Loucy (cell line): ENCODE measurements at regions not wholly inside any gene's neighbourhood (a gene's known extent, or its start where the extent isn't known, plus 50 kb on each side); places are given as distances from the start of the nearest gene placed in this dataset.

ENCODE experiments used
- H2AFZ ChIP-seq: fragments of 200-600 bp; sonication (generic); 2 replicates; pipeline ENCODE4 v1.6.0; 2016; ENCODE audit warnings: antibody characterized with exemption, mild to moderate bottlenecking, low read length, moderate library complexity
- H3F3A ChIP-seq: fragments of 200-600 bp; 2 replicates; pipeline ENCODE4 v1.6.0; 2016; ENCODE audit warnings: antibody characterized with exemption, low read depth, mild to moderate bottlenecking
- H3K27me3 ChIP-seq: fragments of 200-600 bp; sonication (generic); 2 replicates; pipeline ENCODE4 v1.6.1; 2014; ENCODE audit warnings: low read length, mild to moderate bottlenecking; ENCODE audit not compliant: insufficient read depth, poor library complexity, severe bottlenecking
- H3K36me3 ChIP-seq: fragments of 200-600 bp; sonication (generic); 2 replicates; pipeline ENCODE4 v1.6.1; 2016; ENCODE audit warnings: low read length; ENCODE audit not compliant: insufficient read depth
- H3K4me1 ChIP-seq: fragments of 200-600 bp; sonication (generic); 2 replicates; pipeline ENCODE4 v1.5.1; 2014; ENCODE audit warnings: low read length, mild to moderate bottlenecking; ENCODE audit not compliant: insufficient read depth, poor library complexity, severe bottlenecking
- H3K4me2 ChIP-seq: fragments of 200-600 bp; sonication (generic); 2 replicates; pipeline ENCODE4 v1.6.0; 2014; ENCODE audit warnings: antibody characterized with exemption, low read length, low read depth, mild to moderate bottlenecking; ENCODE audit not compliant: poor library complexity, severe bottlenecking
- H3K4me3 ChIP-seq: fragments of 200-600 bp; sonication (generic); 2 replicates; pipeline ENCODE4 v1.5.1; 2014; ENCODE audit warnings: low read length, mild to moderate bottlenecking, mixed read lengths; ENCODE audit not compliant: poor library complexity, severe bottlenecking
- H3K79me2 ChIP-seq: fragments of 200-600 bp; sonication (generic); 2 replicates; pipeline ENCODE4 v1.6.1; 2014; ENCODE audit warnings: low read length; ENCODE audit not compliant: insufficient read depth
- H3K9ac ChIP-seq: fragments of 200-600 bp; sonication (generic); 2 replicates; pipeline ENCODE4 v1.6.0; 2014; ENCODE audit warnings: mild to moderate bottlenecking, low read depth, low read length, moderate library complexity; ENCODE audit not compliant: poor library complexity, severe bottlenecking
- H3K9me2 ChIP-seq: fragments of 200-600 bp; sonication (generic); replicated peaks from 2 replicates; pipeline ENCODE4 v1.6.1; 2016; ENCODE audit warnings: low read depth, low read length, mixed read lengths
- H3K9me3 ChIP-seq: fragments of 200-600 bp; sonication (generic); 2 replicates; pipeline ENCODE4 v1.6.1; 2014; ENCODE audit warnings: mild to moderate bottlenecking, antibody characterized with exemption, low read length, low read depth; ENCODE audit not compliant: insufficient read depth
- H4K20me1 ChIP-seq: fragments of 200-600 bp; sonication (generic); 2 replicates; pipeline ENCODE4 v1.6.0; 2014; ENCODE audit warnings: antibody characterized with exemption, low read length, mild to moderate bottlenecking; ENCODE audit not compliant: insufficient read depth, poor library complexity, severe bottlenecking
- EZH2phosphoT487 ChIP-seq: fragments of 200-600 bp; IDR thresholded peaks from 2 replicates; pipeline ENCODE4 v1.6.1; 2018; ENCODE audit warnings: antibody characterized with exemption, mild to moderate bottlenecking, moderate library complexity, borderline replicate concordance
- TF ChIP-seq, protein P1 (sequence below): fragments of 200-600 bp; sonication (generic); conservative IDR thresholded peaks from 2 replicates; pipeline ENCODE4 v1.5.1; 2014; ENCODE audit warnings: mild to moderate bottlenecking, antibody characterized with exemption, low read length

DNA sequence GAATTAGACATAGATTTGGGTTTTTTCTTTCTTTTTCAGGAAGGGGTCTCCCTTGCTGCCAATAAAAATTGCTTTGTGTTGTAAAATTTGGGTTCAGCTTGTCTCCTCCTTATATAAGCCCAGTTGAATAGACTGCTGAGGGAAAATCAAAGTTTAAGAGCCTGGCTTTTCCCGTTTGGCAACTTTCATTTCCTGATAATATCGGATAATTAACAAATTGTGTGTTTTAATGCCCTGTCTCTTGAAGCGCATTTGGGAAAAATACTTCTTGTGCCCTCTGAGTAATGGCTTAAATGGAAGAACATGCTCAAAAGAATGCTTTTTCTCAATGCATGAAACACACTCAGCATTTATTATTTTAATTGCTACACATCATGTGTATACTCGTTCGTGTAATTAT, 198.0 kb upstream of the DCN start:
- TF ChIP-seq EZH2phosphoT487, result no peak
- TF ChIP-seq, protein P1, sequence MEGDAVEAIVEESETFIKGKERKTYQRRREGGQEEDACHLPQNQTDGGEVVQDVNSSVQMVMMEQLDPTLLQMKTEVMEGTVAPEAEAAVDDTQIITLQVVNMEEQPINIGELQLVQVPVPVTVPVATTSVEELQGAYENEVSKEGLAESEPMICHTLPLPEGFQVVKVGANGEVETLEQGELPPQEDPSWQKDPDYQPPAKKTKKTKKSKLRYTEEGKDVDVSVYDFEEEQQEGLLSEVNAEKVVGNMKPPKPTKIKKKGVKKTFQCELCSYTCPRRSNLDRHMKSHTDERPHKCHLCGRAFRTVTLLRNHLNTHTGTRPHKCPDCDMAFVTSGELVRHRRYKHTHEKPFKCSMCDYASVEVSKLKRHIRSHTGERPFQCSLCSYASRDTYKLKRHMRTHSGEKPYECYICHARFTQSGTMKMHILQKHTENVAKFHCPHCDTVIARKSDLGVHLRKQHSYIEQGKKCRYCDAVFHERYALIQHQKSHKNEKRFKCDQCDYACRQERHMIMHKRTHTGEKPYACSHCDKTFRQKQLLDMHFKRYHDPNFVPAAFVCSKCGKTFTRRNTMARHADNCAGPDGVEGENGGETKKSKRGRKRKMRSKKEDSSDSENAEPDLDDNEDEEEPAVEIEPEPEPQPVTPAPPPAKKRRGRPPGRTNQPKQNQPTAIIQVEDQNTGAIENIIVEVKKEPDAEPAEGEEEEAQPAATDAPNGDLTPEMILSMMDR, result no peak
- no peak overlapping the region for H3K9ac ChIP-seq
- H3F3A ChIP-seq, result no peaks in the 10 kb centered on the region
- no peak overlapping the region for H3K4me2 ChIP-seq
- H3K4me3 ChIP-seq, result no peak overlapping the region
- no peaks in the 10 kb centered on the region for H3K79me2 ChIP-seq
- no peaks in the 10 kb centered on the region for H3K27me3 ChIP-seq
- H2AFZ ChIP-seq, result no peak overlapping the region
- H3K9me2 ChIP-seq, result no peaks in the 10 kb centered on the region
- H3K9me3 ChIP-seq, result no peaks in the 10 kb centered on the region
- peaks cover 9% of the 10 kb centered on the region for H3K4me1 ChIP-seq
- no peaks in the 10 kb centered on the region for H3K36me3 ChIP-seq
- no peaks in the 10 kb centered on the region for H4K20me1 ChIP-seq

DNA sequence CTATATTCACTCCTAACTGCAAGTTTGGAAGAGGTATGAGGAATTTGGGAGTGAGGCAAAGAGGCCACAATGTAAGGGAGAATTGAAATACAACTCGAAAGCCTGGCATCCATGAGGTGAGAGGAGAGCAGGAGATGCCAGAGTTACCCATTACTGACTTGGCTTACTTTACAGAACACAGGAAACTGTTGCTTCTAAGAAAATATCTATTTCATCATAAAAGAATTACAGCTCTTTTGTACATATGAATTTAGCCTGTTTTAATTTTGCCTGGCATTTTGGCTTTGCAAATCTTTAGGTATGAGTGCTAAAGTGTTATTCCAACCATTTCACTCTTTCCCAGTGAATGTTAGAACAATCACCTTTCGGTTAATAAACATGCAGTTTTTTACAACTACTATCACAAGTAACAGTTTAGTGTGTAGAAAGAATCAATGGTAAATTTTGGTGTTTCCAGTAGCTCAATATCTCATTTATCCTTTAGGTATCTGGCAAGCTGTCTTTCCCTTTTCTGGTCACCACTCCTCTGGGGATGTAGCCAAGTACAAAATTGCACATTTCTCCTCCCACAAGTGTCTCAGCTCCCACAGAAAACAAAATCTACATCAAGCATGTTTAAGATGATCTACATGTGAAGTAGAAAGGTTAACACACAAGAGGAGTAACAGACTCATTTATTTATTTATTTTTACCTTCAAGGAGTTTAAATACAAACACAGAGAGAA, 196.6 kb upstream of the DCN start:
- H3K36me3 ChIP-seq, result no peaks in the 10 kb centered on the region
- no peaks in the 10 kb centered on the region for H3K9me2 ChIP-seq
- H4K20me1 ChIP-seq, result no peaks in the 10 kb centered on the region
- H3K27me3 ChIP-seq, result no peaks in the 10 kb centered on the region
- H3K4me1 ChIP-seq, result peaks cover 9% of the 10 kb centered on the region
- H3K4me2 ChIP-seq, result no peak overlapping the region
- no peaks in the 10 kb centered on the region for H3F3A ChIP-seq
- H3K9me3 ChIP-seq, result no peaks in the 10 kb centered on the region
- H3K79me2 ChIP-seq, result no peaks in the 10 kb centered on the region
- no peak for TF ChIP-seq EZH2phosphoT487
- TF ChIP-seq, protein P1, result no peak
- H3K9ac ChIP-seq, result no peak overlapping the region
- H3K4me3 ChIP-seq, result no peak overlapping the region
- peak overlapping the region; percentile 32; the same call in 1 of the 2 replicates for H2AFZ ChIP-seq

DNA sequence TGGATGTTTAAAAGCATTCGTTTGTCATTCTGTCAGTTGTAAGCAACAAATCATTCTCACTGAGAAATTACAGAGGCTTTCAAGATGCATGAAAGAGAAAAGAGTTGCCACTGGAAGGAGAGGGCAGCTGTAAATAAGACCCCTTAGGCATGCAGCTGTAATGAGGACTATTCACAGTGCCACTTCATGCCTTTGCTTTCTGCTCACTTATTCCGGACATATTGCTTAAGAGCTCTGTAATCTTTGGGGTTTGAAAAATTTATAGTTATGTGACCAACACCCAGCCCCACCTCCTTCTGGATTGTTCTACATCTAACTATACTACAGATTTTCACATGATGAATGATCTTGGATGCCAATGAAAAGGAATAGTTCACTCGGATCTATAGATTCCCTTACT, 194.8 kb upstream of the DCN start:
- TF ChIP-seq EZH2phosphoT487, result no peak
- TF ChIP-seq, protein P1, result no peak
- Histone ChIP-seq H3K4me2 (no peak overlapping the region), H3K9me2 (no peaks in the 10 kb centered on the region), H3F3A (no peaks in the 10 kb centered on the region), H3K27me3 (no peaks in the 10 kb centered on the region), H3K4me3 (no peak overlapping the region), H3K79me2 (no peaks in the 10 kb centered on the region), H3K9me3 (no peaks in the 10 kb centered on the region), H3K9ac (no peak overlapping the region), H3K36me3 (no peaks in the 10 kb centered on the region), H3K4me1 (peaks cover 9% of the 10 kb centered on the region), H4K20me1 (no peaks in the 10 kb centered on the region), H2AFZ (no peak overlapping the region)
